Keratinocyte (primary cell): ENCODE measurements at regions not wholly inside any gene's neighbourhood (a gene's known extent, or its start where the extent isn't known, plus 50 kb on each side); places are given as distances from the start of the nearest gene placed in this dataset.

ENCODE experiments used
- EZH2 ChIP-seq: IDR thresholded peaks from one replicate; pipeline ENCODE4 v1.6.1; 2012; ENCODE audit warnings: inconsistent platforms, mild to moderate bottlenecking, low read length, moderate library complexity
- TF ChIP-seq, protein P1 (sequence below), 3 experiments: IDR thresholded peaks in 1 of 3; conservative IDR thresholded peaks in 1 of 3; optimal IDR thresholded peaks in 1 of 3; 2 replicates in 2 of 3; 3 replicates in 1 of 3; pipeline versions ENCODE3 to v1.5.1; 2011; ENCODE audit warnings: low read length in 3 of 3, mild to moderate bottlenecking in 3 of 3, moderate library complexity in 2 of 3, control low read depth in 1 of 3, inconsistent platforms in 1 of 3; ENCODE audit not compliant: insufficient read depth in 2 of 3; ENCODE audit errors: extremely low read depth in 1 of 3

DNA sequence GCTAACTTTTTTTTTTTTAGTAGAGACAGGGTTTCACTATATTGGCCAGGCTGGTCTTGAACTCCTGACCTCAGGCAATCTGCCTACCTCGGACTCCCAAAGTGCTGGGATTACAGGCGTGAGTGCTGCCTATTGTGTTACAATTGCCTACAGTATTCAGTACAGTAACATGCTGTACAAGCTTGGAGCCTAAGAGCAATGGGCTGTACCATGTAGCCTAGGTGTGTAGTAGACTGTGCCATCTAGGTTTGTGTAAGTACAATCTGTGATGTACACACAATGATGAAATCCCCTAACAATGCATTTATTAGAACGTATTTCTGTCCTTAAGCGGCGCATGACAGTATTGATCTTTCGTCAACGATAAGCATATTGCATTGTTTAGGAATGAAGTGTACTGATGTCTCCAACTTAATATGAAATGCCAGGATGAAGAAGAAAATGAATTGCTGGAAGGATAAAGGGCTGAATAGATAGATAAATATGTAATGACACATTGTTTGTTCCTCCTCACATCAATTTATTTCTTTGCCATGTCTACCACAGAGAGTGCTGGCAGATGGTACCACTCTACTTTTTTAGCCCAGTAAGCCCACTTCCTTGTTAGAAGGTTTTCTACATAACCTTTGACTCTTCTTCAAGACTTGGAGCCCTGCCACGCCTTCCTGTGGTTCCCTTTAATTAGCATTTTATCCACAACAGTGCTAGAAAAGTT lies 467.5 kb downstream of the VRK1 start:
- TF ChIP-seq, protein P1, sequence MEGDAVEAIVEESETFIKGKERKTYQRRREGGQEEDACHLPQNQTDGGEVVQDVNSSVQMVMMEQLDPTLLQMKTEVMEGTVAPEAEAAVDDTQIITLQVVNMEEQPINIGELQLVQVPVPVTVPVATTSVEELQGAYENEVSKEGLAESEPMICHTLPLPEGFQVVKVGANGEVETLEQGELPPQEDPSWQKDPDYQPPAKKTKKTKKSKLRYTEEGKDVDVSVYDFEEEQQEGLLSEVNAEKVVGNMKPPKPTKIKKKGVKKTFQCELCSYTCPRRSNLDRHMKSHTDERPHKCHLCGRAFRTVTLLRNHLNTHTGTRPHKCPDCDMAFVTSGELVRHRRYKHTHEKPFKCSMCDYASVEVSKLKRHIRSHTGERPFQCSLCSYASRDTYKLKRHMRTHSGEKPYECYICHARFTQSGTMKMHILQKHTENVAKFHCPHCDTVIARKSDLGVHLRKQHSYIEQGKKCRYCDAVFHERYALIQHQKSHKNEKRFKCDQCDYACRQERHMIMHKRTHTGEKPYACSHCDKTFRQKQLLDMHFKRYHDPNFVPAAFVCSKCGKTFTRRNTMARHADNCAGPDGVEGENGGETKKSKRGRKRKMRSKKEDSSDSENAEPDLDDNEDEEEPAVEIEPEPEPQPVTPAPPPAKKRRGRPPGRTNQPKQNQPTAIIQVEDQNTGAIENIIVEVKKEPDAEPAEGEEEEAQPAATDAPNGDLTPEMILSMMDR (optimal IDR thresholded peaks at IDR 0.05 in 1 of 3, IDR thresholded peaks at IDR 0.05 in 1 of 3, conservative IDR thresholded peaks at IDR 0.05 in 1 of 3; ENCODE audit: extremely low read depth in 1 of 3, insufficient read depth in 2 of 3, low read length in 3 of 3) = no peak
- TF ChIP-seq EZH2 = no peak
